Stomach smooth muscle (tissue), 2 donors: ENCODE measurements at regions not wholly inside any gene's neighbourhood (a gene's known extent, or its start where the extent isn't known, plus 50 kb on each side); places are given as distances from the start of the nearest gene placed in this dataset.
A peak's percentile ranks its signal among the peaks of the same experiment; 100 is the strongest.

ENCODE experiments used
- H3K27ac ChIP-seq: one replicate; pipeline ENCODE4 v1.7.0; 2013; ENCODE audit warnings: mild to moderate bottlenecking, low read length, inconsistent platforms
- H3K27me3 ChIP-seq, 2 donors: one replicate each; pipeline ENCODE4 v1.7.0; 2013; ENCODE audit warnings: low read length in 2 of 2; ENCODE audit not compliant: insufficient read depth in 2 of 2, control insufficient read depth in 1 of 2
- H3K36me3 ChIP-seq, 2 donors: one replicate each; pipeline ENCODE4 v1.7.0; 2013; ENCODE audit warnings: low read length in 2 of 2; ENCODE audit not compliant: control insufficient read depth in 2 of 2, insufficient read depth in 2 of 2
- H3K4me1 ChIP-seq: one replicate; pipeline ENCODE4 v1.7.0; 2013; ENCODE audit warnings: low read length; ENCODE audit not compliant: control insufficient read depth, insufficient read depth
- H3K4me3 ChIP-seq, 2 donors: one replicate each; pipeline ENCODE4 v1.7.0; 2013; ENCODE audit warnings: low read length in 2 of 2
- H3K9ac ChIP-seq, 2 donors: one replicate each; pipeline ENCODE4 v1.7.0; 2013; ENCODE audit warnings: low read length in 2 of 2, mild to moderate bottlenecking in 1 of 2
- H3K9me3 ChIP-seq, 2 donors: one replicate each; pipeline ENCODE4 v1.7.0; 2013; ENCODE audit warnings: low read length in 2 of 2; ENCODE audit not compliant: control insufficient read depth in 2 of 2
- donor health status: healthy.
- donor health status: Pancreatic carcinoma.

GRCh38 chr6:139581485-139581865 is 207.0 kb upstream of the CITED2 start:
- Histone ChIP-seq H3K36me3 (no peaks in the 10 kb centered on the region), H3K4me1 (peaks cover 7% of the 10 kb centered on the region), H3K4me3 (no peak overlapping the region), H3K27me3 (no peaks in the 10 kb centered on the region), H3K27ac (no peak overlapping the region), H3K9me3 (no peaks in the 10 kb centered on the region), H3K9ac (no peak overlapping the region)

- Histone ChIP-seq H3K9me3 (no peaks in the 10 kb centered on the region), H3K4me3 (no peak overlapping the region), H3K27me3 (no peaks in the 10 kb centered on the region), H3K9ac (no peak overlapping the region), H3K4me1 (peaks cover 7% of the 10 kb centered on the region), H3K36me3 (no peaks in the 10 kb centered on the region), H3K27ac (no peak overlapping the region)
Observed at GRCh38 chr6:139580592-139581484, 206.4 kb upstream of the CITED2 start.

GRCh38 chr6:139577763-139578604 is 203.5 kb upstream of the CITED2 start:
- Histone ChIP-seq H3K4me3 (peak overlapping the region in 1 of 2 donors; percentile 3), H3K36me3 (no peaks in the 10 kb centered on the region), H3K9me3 (no peaks in the 10 kb centered on the region), H3K4me1 (peaks cover 7% of the 10 kb centered on the region), H3K27me3 (no peaks in the 10 kb centered on the region), H3K27ac (peak overlapping the region; percentile 1), H3K9ac (no peak overlapping the region)

- Histone ChIP-seq H3K9me3 (no peaks in the 10 kb centered on the region), H3K36me3 (no peaks in the 10 kb centered on the region), H3K9ac (no peak overlapping the region), H3K27me3 (no peaks in the 10 kb centered on the region), H3K27ac (peak overlapping the region; percentile 1), H3K4me1 (peaks cover 7% of the 10 kb centered on the region), H3K4me3 (no peak overlapping the region)
Observed at GRCh38 chr6:139577124-139577762, 202.8 kb upstream of the CITED2 start.

GRCh38 chr6:139572001-139572400 is 197.6 kb upstream of the CITED2 start:
- Histone ChIP-seq H3K27me3 (no peaks in the 10 kb centered on the region), H3K4me1 (no peaks in the 10 kb centered on the region), H3K36me3 (no peaks in the 10 kb centered on the region), H3K9ac (no peak overlapping the region), H3K27ac (no peak overlapping the region), H3K9me3 (no peaks in the 10 kb centered on the region), H3K4me3 (no peak overlapping the region)

- no peaks in the 10 kb centered on the region for H3K4me1 ChIP-seq
- H3K27me3 ChIP-seq = no peaks in the 10 kb centered on the region
- H3K36me3 ChIP-seq = no peaks in the 10 kb centered on the region
- H3K27ac ChIP-seq = no peak overlapping the region
- H3K9me3 ChIP-seq = no peaks in the 10 kb centered on the region
- H3K9ac ChIP-seq = no peak overlapping the region
- no peak overlapping the region for H3K4me3 ChIP-seq
Observed at GRCh38 chr6:139570166-139570565, 195.7 kb upstream of the CITED2 start.

GRCh38 chr6:139569566-139569965 is 195.1 kb upstream of the CITED2 start:
- Histone ChIP-seq H3K27ac (no peak overlapping the region), H3K4me3 (no peak overlapping the region), H3K27me3 (no peaks in the 10 kb centered on the region), H3K9me3 (no peaks in the 10 kb centered on the region), H3K36me3 (no peaks in the 10 kb centered on the region), H3K4me1 (no peaks in the 10 kb centered on the region), H3K9ac (no peak overlapping the region)

GRCh38 chr6:139568956-139569538 is 194.6 kb upstream of the CITED2 start:
- Histone ChIP-seq H3K27me3 (no peaks in the 10 kb centered on the region), H3K36me3 (no peaks in the 10 kb centered on the region), H3K4me1 (no peaks in the 10 kb centered on the region), H3K9ac (no peak overlapping the region), H3K4me3 (no peak overlapping the region), H3K9me3 (no peaks in the 10 kb centered on the region), H3K27ac (no peak overlapping the region)

GRCh38 chr6:139568151-139568955 is 193.9 kb upstream of the CITED2 start:
- Histone ChIP-seq H3K27me3 (no peaks in the 10 kb centered on the region), H3K36me3 (no peaks in the 10 kb centered on the region), H3K9me3 (no peaks in the 10 kb centered on the region), H3K4me1 (no peaks in the 10 kb centered on the region), H3K4me3 (no peak overlapping the region), H3K9ac (no peak overlapping the region), H3K27ac (no peak overlapping the region)

- Histone ChIP-seq H3K4me1 (no peaks in the 10 kb centered on the region), H3K36me3 (no peaks in the 10 kb centered on the region), H3K27me3 (no peaks in the 10 kb centered on the region), H3K27ac (no peak overlapping the region), H3K9me3 (no peaks in the 10 kb centered on the region), H3K4me3 (no peak overlapping the region), H3K9ac (no peak overlapping the region)
Observed at GRCh38 chr6:139567095-139567494, 192.6 kb upstream of the CITED2 start.
